Subcutaneous abdominal adipose tissue (tissue), 5 donors: ENCODE measurements at regions not wholly inside any gene's neighbourhood (a gene's known extent, or its start where the extent isn't known, plus 50 kb on each side); places are given as distances from the start of the nearest gene placed in this dataset.
"Not testable (repeated sequence)": the region's sequence is repeated elsewhere in the genome, so short reads cannot be mapped to it uniquely, and the experiment has no call there.

ENCODE experiments used
- H3K27ac ChIP-seq: one replicate; pipeline ENCODE4 v1.7.0; 2013; ENCODE audit warnings: low read depth, mild to moderate bottlenecking, inconsistent platforms, low read length, moderate library complexity
- H3K27me3 ChIP-seq, 5 donors: one replicate each; pipeline ENCODE4 v1.7.0; 2013; ENCODE audit warnings: low read length in 5 of 5, inconsistent platforms in 1 of 5; ENCODE audit not compliant: control insufficient read depth in 5 of 5, insufficient read depth in 4 of 5
- H3K36me3 ChIP-seq, 5 donors: one replicate each; pipeline ENCODE4 v1.7.0; 2013; ENCODE audit warnings: low read length in 5 of 5; ENCODE audit not compliant: control insufficient read depth in 5 of 5, insufficient read depth in 5 of 5
- H3K4me1 ChIP-seq, 5 donors: one replicate each; pipeline ENCODE4 v1.7.0; 2013; ENCODE audit warnings: low read length in 5 of 5, mild to moderate bottlenecking in 3 of 5, moderate library complexity in 1 of 5; ENCODE audit not compliant: control insufficient read depth in 5 of 5, insufficient read depth in 5 of 5
- H3K4me3 ChIP-seq, 5 donors: one replicate each; pipeline ENCODE4 v1.7.0; 2013; ENCODE audit warnings: low read length in 5 of 5, low read depth in 1 of 5
- H3K9ac ChIP-seq, 5 donors: one replicate each; pipeline ENCODE4 v1.7.0; 2013; ENCODE audit warnings: low read length in 5 of 5, mild to moderate bottlenecking in 4 of 5, moderate library complexity in 3 of 5
- H3K9me3 ChIP-seq, 5 donors: one replicate each; pipeline ENCODE4 v1.7.0; 2013; ENCODE audit warnings: low read length in 5 of 5; ENCODE audit not compliant: control insufficient read depth in 5 of 5
- donor health status: healthy.
- donor health status: healthy.
- donor health status: healthy.
- donor health status: healthy.
- donor health status: healthy.

- H3K4me1 ChIP-seq: peaks cover 0 to 12% (median 0%) of the 10 kb centered on the region in 5 donors
- H3K9ac ChIP-seq: no peak overlapping the region
- peaks cover 0 to 4% (median 0%) of the 10 kb centered on the region in 5 donors for H3K27me3 ChIP-seq
- no peak overlapping the region for H3K27ac ChIP-seq
- peaks cover 0 to 2% (median 0%) of the 10 kb centered on the region in 5 donors for H3K9me3 ChIP-seq
- H3K36me3 ChIP-seq: no peaks in the 10 kb centered on the region
- no peak overlapping the region for H3K4me3 ChIP-seq
Measured at GRCh38 chr15:26066896-26067295, 203.8 kb upstream of the ATP10A start.

- H3K4me3 ChIP-seq: no peak overlapping the region
- peaks cover 0 to 12% (median 0%) of the 10 kb centered on the region in 5 donors for H3K4me1 ChIP-seq
- H3K9ac ChIP-seq: no peak overlapping the region
- H3K27me3 ChIP-seq: no peaks in the 10 kb centered on the region
- H3K9me3 ChIP-seq: peaks cover 0 to 2% (median 0%) of the 10 kb centered on the region in 5 donors
- no peak overlapping the region for H3K27ac ChIP-seq
- H3K36me3 ChIP-seq: no peaks in the 10 kb centered on the region
Measured at GRCh38 chr15:26065723-26066122, 202.6 kb upstream of the ATP10A start.

GRCh38 chr15:26061248-26061647 lies 198.1 kb upstream of the ATP10A start:
- Histone ChIP-seq H3K4me3 (no peak overlapping the region), H3K4me1 (peaks cover 0 to 8% (median 0%) of the 10 kb centered on the region in 5 donors), H3K9ac (no peak overlapping the region), H3K27ac (no peak overlapping the region), H3K36me3 (no peaks in the 10 kb centered on the region), H3K27me3 (no peaks in the 10 kb centered on the region), H3K9me3 (peaks cover 0 to 2% (median 0%) of the 10 kb centered on the region in 5 donors)

- H3K4me3 ChIP-seq, H3K4me1 ChIP-seq, H3K9me3 ChIP-seq, H3K9ac ChIP-seq, H3K36me3 ChIP-seq, H3K27me3 ChIP-seq, H3K27ac ChIP-seq: not testable (repeated sequence)
Measured at GRCh38 chr15:26056766-26057165, 193.6 kb upstream of the ATP10A start.

- Histone ChIP-seq H3K36me3 (no peaks in the 10 kb centered on the region), H3K27ac (no peak overlapping the region), H3K4me1 (peaks cover 0 to 9% (median 0%) of the 10 kb centered on the region in 5 donors), H3K4me3 (no peak overlapping the region), H3K9ac (no peak overlapping the region), H3K9me3 (no peaks in the 10 kb centered on the region), H3K27me3 (peaks cover 0 to 3% (median 0%) of the 10 kb centered on the region in 5 donors)
Measured at GRCh38 chr15:26051761-26052675, 188.9 kb upstream of the ATP10A start.

GRCh38 chr15:26050984-26051383 lies 187.9 kb upstream of the ATP10A start:
- Histone ChIP-seq H3K27me3 (peaks cover 0 to 7% (median 0%) of the 10 kb centered on the region in 5 donors), H3K4me1 (peaks cover 0 to 9% (median 0%) of the 10 kb centered on the region in 5 donors), H3K27ac (no peak overlapping the region), H3K4me3 (no peak overlapping the region), H3K9me3 (no peaks in the 10 kb centered on the region), H3K9ac (no peak overlapping the region), H3K36me3 (no peaks in the 10 kb centered on the region)

- Histone ChIP-seq H3K27ac (no peak overlapping the region), H3K36me3 (no peaks in the 10 kb centered on the region), H3K9me3 (no peaks in the 10 kb centered on the region), H3K9ac (no peak overlapping the region), H3K4me1 (peaks cover 0 to 9% (median 0%) of the 10 kb centered on the region in 5 donors), H3K27me3 (peaks cover 0 to 7% (median 0%) of the 10 kb centered on the region in 5 donors), H3K4me3 (no peak overlapping the region)
Measured at GRCh38 chr15:26049900-26050657, 187.0 kb upstream of the ATP10A start.

GRCh38 chr15:26048669-26049068 lies 185.5 kb upstream of the ATP10A start:
- Histone ChIP-seq H3K27ac (no peak overlapping the region), H3K4me1 (peaks cover 0 to 9% (median 0%) of the 10 kb centered on the region in 5 donors), H3K9me3 (no peaks in the 10 kb centered on the region), H3K36me3 (no peaks in the 10 kb centered on the region), H3K27me3 (peaks cover 0 to 7% (median 0%) of the 10 kb centered on the region in 5 donors), H3K9ac (no peak overlapping the region), H3K4me3 (no peak overlapping the region)

GRCh38 chr15:26045516-26045915 lies 182.4 kb upstream of the ATP10A start:
- Histone ChIP-seq H3K9me3 (peaks cover 0 to 2% (median 0%) of the 10 kb centered on the region in 5 donors), H3K36me3 (no peaks in the 10 kb centered on the region), H3K4me1 (no peaks in the 10 kb centered on the region), H3K27ac (no peak overlapping the region), H3K9ac (no peak overlapping the region), H3K27me3 (peaks cover 0 to 7% (median 0%) of the 10 kb centered on the region in 5 donors), H3K4me3 (no peak overlapping the region)

- Histone ChIP-seq H3K9me3 (peaks cover 0 to 2% (median 0%) of the 10 kb centered on the region in 5 donors), H3K27me3 (peaks cover 0 to 6% (median 0%) of the 10 kb centered on the region in 5 donors), H3K9ac (no peak overlapping the region), H3K27ac (no peak overlapping the region), H3K36me3 (no peaks in the 10 kb centered on the region), H3K4me1 (no peaks in the 10 kb centered on the region), H3K4me3 (no peak overlapping the region)
Measured at GRCh38 chr15:26043018-26043417, 179.9 kb upstream of the ATP10A start.
